OCI-LY1 (cell line): ENCODE measurements at regions not wholly inside any gene's neighbourhood (a gene's known extent, or its start where the extent isn't known, plus 50 kb on each side); places are given as distances from the start of the nearest gene placed in this dataset.

Experiments used
- H2AFZ ChIP-seq: fragments of 200-600 bp; sonication (generic), shearing (Covaris generic); 2 replicates; pipeline ENCODE4 v1.6.0; 2014; ENCODE audit warnings: antibody characterized with exemption, mild to moderate bottlenecking, low read length
- H3F3A ChIP-seq: fragments of 200-600 bp; sonication (generic), shearing (Covaris generic); 2 replicates; pipeline ENCODE4 v1.6.0; 2014; ENCODE audit warnings: mild to moderate bottlenecking, antibody characterized with exemption, low read length, moderate library complexity; ENCODE audit not compliant: insufficient read depth
- H3K27ac ChIP-seq: fragments of 200-600 bp; sonication (generic); 2 replicates; pipeline ENCODE4 v1.5.1; 2014; ENCODE audit warnings: low read length, mixed run types, mild to moderate bottlenecking, low read depth; ENCODE audit not compliant: poor library complexity, severe bottlenecking
- H3K27me3 ChIP-seq: fragments of 200-600 bp; sonication (generic); 2 replicates; pipeline ENCODE4 v1.6.0; 2014; ENCODE audit warnings: antibody characterized with exemption, mild to moderate bottlenecking, low read length, moderate library complexity; ENCODE audit not compliant: insufficient read depth
- H3K36me3 ChIP-seq: fragments of 200-600 bp; sonication (generic); 2 replicates; pipeline ENCODE4 v1.6.1; 2014; ENCODE audit warnings: mild to moderate bottlenecking, antibody characterized with exemption, low read length, moderate library complexity, mixed read lengths; ENCODE audit not compliant: insufficient read depth
- H3K4me1 ChIP-seq: fragments of 200-600 bp; sonication (generic); 2 replicates; pipeline ENCODE4 v1.5.1; 2014; ENCODE audit warnings: mild to moderate bottlenecking, low read length, moderate library complexity; ENCODE audit not compliant: insufficient read depth, severe bottlenecking
- H3K4me2 ChIP-seq: fragments of 200-600 bp; sonication (generic), shearing (Covaris generic); 2 replicates; pipeline ENCODE4 v1.6.1; 2014; ENCODE audit warnings: low read length
- H3K4me3 ChIP-seq: fragments of 200-600 bp; sonication (generic); 2 replicates; pipeline ENCODE4 v1.5.1; 2014; ENCODE audit warnings: low read length, low read depth, mild to moderate bottlenecking, mixed read lengths; ENCODE audit not compliant: poor library complexity, severe bottlenecking
- H3K79me2 ChIP-seq: fragments of 200-600 bp; shearing (Covaris generic); 2 replicates; pipeline ENCODE4 v1.6.1; 2016; ENCODE audit warnings: mixed run types, low read length, mixed read lengths; ENCODE audit not compliant: insufficient read depth
- H3K9ac ChIP-seq: fragments of 200-600 bp; sonication (generic), shearing (Covaris generic); 2 replicates; pipeline ENCODE4 v1.6.1; 2014; ENCODE audit warnings: mild to moderate bottlenecking, low read length, mixed read lengths
- H3K9me2 ChIP-seq: fragments of 200-600 bp; sonication (generic), shearing (Covaris generic); 2 replicates; pipeline ENCODE4 v1.6.1; 2014; ENCODE audit warnings: low read depth, mild to moderate bottlenecking, low read length, mixed read lengths
- H3K9me3 ChIP-seq: fragments of 200-600 bp; shearing (Covaris generic); 2 replicates; pipeline ENCODE4 v1.6.1; 2014; ENCODE audit warnings: low read length, mixed read lengths
- H4K20me1 ChIP-seq: fragments of 200-600 bp; sonication (generic), shearing (Covaris generic); 2 replicates; pipeline ENCODE4 v1.6.0; 2016; ENCODE audit warnings: mild to moderate bottlenecking, low read length; ENCODE audit not compliant: insufficient read depth
- EZH2 ChIP-seq: fragments of 200-600 bp; sonication (generic), shearing (Covaris generic); IDR thresholded peaks from 2 replicates; pipeline ENCODE4 v1.8.0; 2017; ENCODE audit warnings: borderline replicate concordance, mixed run types, mild to moderate bottlenecking, antibody characterized with exemption, low read length, moderate library complexity, mixed read lengths
- TF ChIP-seq, protein P1 (sequence below): fragments of 200-600 bp; sonication (generic), shearing (Covaris generic); IDR thresholded peaks from 2 replicates; pipeline ENCODE4 v1.5.1; 2017; ENCODE audit warnings: mild to moderate bottlenecking, antibody characterized with exemption, low read length, moderate library complexity, mixed read lengths

GRCh38 chr11:92829671-92830070, 139.8 kb upstream of the MTNR1B start:
- Histone ChIP-seq H3K79me2 (no peaks in the 10 kb centered on the region), H3K27me3 (no peaks in the 10 kb centered on the region), H3K4me2 (no peak overlapping the region), H2AFZ (no peak overlapping the region), H3K9ac (no peak overlapping the region), H3K4me1 (no peaks in the 10 kb centered on the region), H4K20me1 (no peaks in the 10 kb centered on the region), H3K9me3 (no peaks in the 10 kb centered on the region), H3K27ac (no peak overlapping the region), H3K4me3 (no peak overlapping the region), H3F3A (no peaks in the 10 kb centered on the region), H3K9me2 (no peaks in the 10 kb centered on the region), H3K36me3 (no peaks in the 10 kb centered on the region)
- TF ChIP-seq EZH2, result no peak
- TF ChIP-seq, protein P1, sequence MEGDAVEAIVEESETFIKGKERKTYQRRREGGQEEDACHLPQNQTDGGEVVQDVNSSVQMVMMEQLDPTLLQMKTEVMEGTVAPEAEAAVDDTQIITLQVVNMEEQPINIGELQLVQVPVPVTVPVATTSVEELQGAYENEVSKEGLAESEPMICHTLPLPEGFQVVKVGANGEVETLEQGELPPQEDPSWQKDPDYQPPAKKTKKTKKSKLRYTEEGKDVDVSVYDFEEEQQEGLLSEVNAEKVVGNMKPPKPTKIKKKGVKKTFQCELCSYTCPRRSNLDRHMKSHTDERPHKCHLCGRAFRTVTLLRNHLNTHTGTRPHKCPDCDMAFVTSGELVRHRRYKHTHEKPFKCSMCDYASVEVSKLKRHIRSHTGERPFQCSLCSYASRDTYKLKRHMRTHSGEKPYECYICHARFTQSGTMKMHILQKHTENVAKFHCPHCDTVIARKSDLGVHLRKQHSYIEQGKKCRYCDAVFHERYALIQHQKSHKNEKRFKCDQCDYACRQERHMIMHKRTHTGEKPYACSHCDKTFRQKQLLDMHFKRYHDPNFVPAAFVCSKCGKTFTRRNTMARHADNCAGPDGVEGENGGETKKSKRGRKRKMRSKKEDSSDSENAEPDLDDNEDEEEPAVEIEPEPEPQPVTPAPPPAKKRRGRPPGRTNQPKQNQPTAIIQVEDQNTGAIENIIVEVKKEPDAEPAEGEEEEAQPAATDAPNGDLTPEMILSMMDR, result no peak

DNA sequence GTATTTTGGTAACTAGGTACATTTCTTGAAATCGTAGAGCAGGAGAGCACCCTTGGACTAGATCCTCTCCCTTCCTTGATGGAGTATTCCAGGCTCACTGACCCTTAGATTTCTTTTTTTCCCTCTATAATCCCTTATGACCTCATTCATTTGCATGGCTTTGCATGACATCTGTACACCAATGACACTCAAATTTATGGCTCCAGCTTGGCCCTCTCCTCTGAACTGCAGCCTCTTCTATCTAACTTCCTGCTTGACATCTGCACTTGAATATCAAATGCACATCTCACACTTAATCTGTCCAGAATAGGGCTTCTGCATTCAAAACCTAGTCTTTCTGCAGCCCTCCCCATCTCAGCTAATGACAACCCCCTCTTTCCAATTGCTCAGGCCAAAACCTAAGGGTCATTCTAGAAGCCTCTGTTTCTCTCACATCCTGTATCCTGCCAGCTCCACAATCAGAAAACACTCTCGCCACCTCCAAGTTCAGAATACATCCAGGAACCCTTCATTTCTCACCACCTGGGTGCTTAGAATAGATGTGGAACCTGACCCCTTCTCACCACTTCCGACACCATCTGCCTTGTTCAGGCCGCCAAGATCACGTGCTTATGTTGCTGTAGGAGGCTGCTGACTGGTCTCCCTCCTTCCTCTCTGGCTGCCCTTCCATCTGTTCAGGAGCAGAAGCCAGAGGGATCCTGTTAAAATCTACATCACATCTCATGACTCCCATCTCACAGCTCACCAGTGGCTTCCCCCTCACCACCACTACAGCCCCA, 138.9 kb upstream of the MTNR1B start:
- TF ChIP-seq EZH2, result no peak
- TF ChIP-seq, protein P1, result no peak
- no peaks in the 10 kb centered on the region for H3K4me1 ChIP-seq
- H3K9ac ChIP-seq, result no peak overlapping the region
- no peaks in the 10 kb centered on the region for H3K36me3 ChIP-seq
- H3K4me2 ChIP-seq, result no peak overlapping the region
- H3K79me2 ChIP-seq, result no peaks in the 10 kb centered on the region
- no peaks in the 10 kb centered on the region for H3K9me3 ChIP-seq
- no peaks in the 10 kb centered on the region for H4K20me1 ChIP-seq
- no peak overlapping the region for H3K4me3 ChIP-seq
- H3K27me3 ChIP-seq, result no peaks in the 10 kb centered on the region
- no peak overlapping the region for H3K27ac ChIP-seq
- H2AFZ ChIP-seq, result no peak overlapping the region
- H3K9me2 ChIP-seq, result no peaks in the 10 kb centered on the region
- H3F3A ChIP-seq, result no peaks in the 10 kb centered on the region

GRCh38 chr11:92834296-92835020, 135.0 kb upstream of the MTNR1B start:
- no peaks in the 10 kb centered on the region for H3F3A ChIP-seq
- no peak overlapping the region for H3K27ac ChIP-seq
- H3K9me3 ChIP-seq, result no peaks in the 10 kb centered on the region
- no peaks in the 10 kb centered on the region for H3K9me2 ChIP-seq
- H3K79me2 ChIP-seq, result no peaks in the 10 kb centered on the region
- no peak overlapping the region for H3K4me3 ChIP-seq
- H3K36me3 ChIP-seq, result no peaks in the 10 kb centered on the region
- no peaks in the 10 kb centered on the region for H3K4me1 ChIP-seq
- H4K20me1 ChIP-seq, result no peaks in the 10 kb centered on the region
- TF ChIP-seq, protein P1, result no peak
- no peak for TF ChIP-seq EZH2
- no peak overlapping the region for H3K9ac ChIP-seq
- H3K4me2 ChIP-seq, result no peak overlapping the region
- H2AFZ ChIP-seq, result no peak overlapping the region
- H3K27me3 ChIP-seq, result no peaks in the 10 kb centered on the region
